ENCODE measurements at regions not wholly inside any gene's neighbourhood (a gene's known extent, or its start where the extent isn't known, plus 50 kb on each side); places are given as distances from the start of the nearest gene placed in this dataset.
"Not testable (repeated sequence)": the region's sequence is repeated elsewhere in the genome, so short reads cannot be mapped to it uniquely, and the experiment has no call there.

GRCh38 chr20:56730003-56730402, 100.9 kb downstream of the TFAP2C start:
- no peak for DNase-seq

- DNase-seq: no peak
Observed at GRCh38 chr20:56730996-56731395, 101.9 kb downstream of the TFAP2C start.

- DNase-seq: no peak
Observed at GRCh38 chr20:56731476-56731875, 102.4 kb downstream of the TFAP2C start.

- DNase-seq: no peak
Observed at GRCh38 chr20:56733967-56734366, 104.9 kb downstream of the TFAP2C start.

- no peak for DNase-seq
Observed at GRCh38 chr20:56735084-56735642, 106.1 kb downstream of the TFAP2C start.

GRCh38 chr20:56736285-56736857, 107.3 kb downstream of the TFAP2C start:
- DNase-seq: no peak

GRCh38 chr20:56744325-56744821, 115.3 kb downstream of the TFAP2C start:
- not testable (repeated sequence) for DNase-seq

GRCh38 chr20:56748476-56749377, 119.6 kb downstream of the TFAP2C start:
- no peak for DNase-seq

GRCh38 chr20:56750430-56750829, 121.3 kb downstream of the TFAP2C start:
- DNase-seq: no peak

- DNase-seq: no peak
Observed at GRCh38 chr20:56752274-56752673, 123.2 kb downstream of the TFAP2C start.

- DNase-seq: no peak
Observed at GRCh38 chr20:56755201-56755600, 126.1 kb downstream of the TFAP2C start.

GRCh38 chr20:56756658-56757057, 127.6 kb downstream of the TFAP2C start:
- DNase-seq: not testable (repeated sequence)

GRCh38 chr20:56758706-56759105, 129.6 kb downstream of the TFAP2C start:
- DNase-seq: no peak

- no peak for DNase-seq
Observed at GRCh38 chr20:56759741-56760278, 130.7 kb downstream of the TFAP2C start.

- DNase-seq: no peak
Observed at GRCh38 chr20:56760610-56761009, 131.5 kb downstream of the TFAP2C start.

- DNase-seq: no peak
Observed at GRCh38 chr20:56761393-56761792, 132.3 kb downstream of the TFAP2C start.

GRCh38 chr20:56762401-56762800, 133.3 kb downstream of the TFAP2C start:
- DNase-seq: no peak

- no peak for DNase-seq
Observed at GRCh38 chr20:56762829-56763228, 133.7 kb downstream of the TFAP2C start.

GRCh38 chr20:56764671-56765070, 135.6 kb downstream of the TFAP2C start:
- no peak for DNase-seq

GRCh38 chr20:56765172-56766073, 136.3 kb downstream of the TFAP2C start:
- no peak for DNase-seq

GRCh38 chr20:56766528-56766927, 137.4 kb downstream of the TFAP2C start:
- no peak for DNase-seq

GRCh38 chr20:56769921-56770600, 141.0 kb downstream of the TFAP2C start:
- no peak for DNase-seq

Data from stimulated activated CD4-positive, alpha-beta T cell treated with anti-CD3 and anti-CD28 coated beads, Interleukin-4, amount 100 ng/mL, for 4 hours (primary cell).